ENCODE measurements at regions not wholly inside any gene's neighbourhood (a gene's known extent, or its start where the extent isn't known, plus 50 kb on each side); places are given as distances from the start of the nearest gene placed in this dataset.

- Histone ChIP-seq H4K8ac (replicated peaks; ENCODE audit: insufficient read length, low read depth, low read length) (no peak overlapping the region), H2BK5ac (ENCODE audit: insufficient read length, low read length) (no peak overlapping the region), H4K20me1 (ENCODE audit: control insufficient read depth, insufficient read depth, insufficient read length) (no peaks in the 10 kb centered on the region), H3K18ac (ENCODE audit: insufficient read length, low read depth, low read length) (no peak overlapping the region), H4K5ac (ENCODE audit: insufficient read length, low read depth, low read length) (no peak overlapping the region), H3K79me2 (ENCODE audit: insufficient read depth, low read length) (no peaks in the 10 kb centered on the region), H3K4me2 (ENCODE audit: insufficient read depth, insufficient read length, low read length) (no peak overlapping the region), H4K91ac (ENCODE audit: insufficient read length, low read depth, low read length) (no peak overlapping the region), H2BK15ac (ENCODE audit: low read depth, low read length) (no peak overlapping the region), H3K27me3 (ENCODE audit: insufficient read depth, low read length) (no peaks in the 10 kb centered on the region), H3K23me2 (ENCODE audit: insufficient read length, low read depth, low read length, poor library complexity, severe bottlenecking) (no peaks in the 10 kb centered on the region), H3K9ac (ENCODE audit: extremely low read depth, insufficient read length, low read length) (no peak overlapping the region), H3T11ph (ENCODE audit: low read length) (no peak overlapping the region), H3K79me1 (ENCODE audit: insufficient read depth, low read depth, low read length, poor library complexity, severe bottlenecking) (no peaks in the 10 kb centered on the region), H3K56ac (ENCODE audit: insufficient read length, low read depth, low read length) (no peak overlapping the region), H2BK12ac (ENCODE audit: insufficient read length, low read depth, low read length) (no peak overlapping the region), H2AK5ac (ENCODE audit: insufficient read length, low read length) (no peak overlapping the region), H3K4me1 (ENCODE audit: insufficient read depth, low read length) (no peaks in the 10 kb centered on the region), H3K27ac (ENCODE audit: insufficient read length, low read depth, low read length) (no peak overlapping the region), H2BK20ac (ENCODE audit: low read depth, low read length, poor library complexity, severe bottlenecking) (no peak overlapping the region), H2BK120ac (ENCODE audit: low read depth, low read length, poor library complexity, severe bottlenecking) (no peak overlapping the region), H3K23ac (ENCODE audit: insufficient read length, low read depth, low read length) (no peak overlapping the region), H3K14ac (ENCODE audit: insufficient read depth, low read length) (no peak overlapping the region), H2AFZ (ENCODE audit: low read length) (no peak overlapping the region), H3K9me3 (ENCODE audit: control insufficient read depth, low read depth, low read length) (no peaks in the 10 kb centered on the region), H3K4ac (ENCODE audit: low read depth, low read length) (no peak overlapping the region)
- no peaks in the 10 kb centered on the region for H3K27me3 Mint-ChIP-seq (ENCODE audit: low read depth)
- WGBS (ENCODE audit: extremely low coverage, insufficient read length, low lambda C conversion rate) = no CpG with 5 or more reads among the region's 2 CpGs
- H3K36me3 Mint-ChIP-seq (ENCODE audit: insufficient read depth in 1 of 3, low read depth in 3 of 3) = peaks cover 0 to 3% (median 0%) of the 10 kb centered on the region in 3 experiments; a peak in 1 of 7 replicates
- no peak for DNase-seq
- no peaks in the 10 kb centered on the region for H3K4me1 Mint-ChIP-seq
- no peak overlapping the region for H3K27ac Mint-ChIP-seq
- TF ChIP-seq CTCF (conservative IDR thresholded peaks at IDR 0.05) = no peak
- H3K9me3 Mint-ChIP-seq = peaks cover 0 to 4% of the 10 kb centered on the region in 2 experiments; a peak in 4 of 5 replicates
- H3K4me3 Mint-ChIP-seq = no peak overlapping the region
Observed at GRCh38 chr4:32855622-32856021, 2135.5 kb downstream of the PCDH7 start.

All from H9 (cell line).